Liver (tissue), 8 donors: ENCODE measurements at regions not wholly inside any gene's neighbourhood (a gene's known extent, or its start where the extent isn't known, plus 50 kb on each side); places are given as distances from the start of the nearest gene placed in this dataset.

Experiments used
- DNase-seq: peaks from one replicate; pipeline ENCODE4 v3.0.0-alpha.2; 2017; ENCODE audit warnings: low spot score
- H3K27ac ChIP-seq, 2 donors: one replicate each; pipeline ENCODE4 v1.7.0; 2013; ENCODE audit warnings: inconsistent platforms in 2 of 2, low read length in 2 of 2, control low read depth in 1 of 2, low read depth in 1 of 2, mild to moderate bottlenecking in 1 of 2
- H3K27me3 ChIP-seq, 4 donors: one replicate each; pipeline versions ENCODE4 v1.6.1 to v1.7.0; 2013; ENCODE audit warnings: low read length in 3 of 4, inconsistent platforms in 1 of 4, mild to moderate bottlenecking in 1 of 4, moderate library complexity in 1 of 4; ENCODE audit not compliant: control insufficient read depth in 4 of 4, insufficient read depth in 4 of 4
- H3K36me3 ChIP-seq, 4 donors: one replicate each; pipeline versions ENCODE4 v1.6.1 to v1.7.0; 2013; ENCODE audit warnings: low read length in 3 of 4, mild to moderate bottlenecking in 3 of 4, low read depth in 1 of 4, moderate library complexity in 1 of 4; ENCODE audit not compliant: control insufficient read depth in 4 of 4, insufficient read depth in 3 of 4
- H3K4me1 ChIP-seq, 4 donors: one replicate each; pipeline versions ENCODE4 v1.6.1 to v1.7.0; 2013; ENCODE audit warnings: low read length in 3 of 4, mild to moderate bottlenecking in 3 of 4, moderate library complexity in 1 of 4; ENCODE audit not compliant: control insufficient read depth in 4 of 4, insufficient read depth in 4 of 4
- H3K4me3 ChIP-seq, 3 donors: one replicate each; pipeline versions ENCODE4 v1.6.1 to v1.7.0; 2013; ENCODE audit warnings: low read length in 3 of 3, control low read depth in 1 of 3, low read depth in 1 of 3, mild to moderate bottlenecking in 1 of 3
- H3K9ac ChIP-seq, 2 donors: one replicate each; pipeline ENCODE4 v1.7.0; 2013; ENCODE audit warnings: low read length in 2 of 2, mild to moderate bottlenecking in 2 of 2, moderate library complexity in 2 of 2, control low read depth in 1 of 2, low read depth in 1 of 2
- H3K9me3 ChIP-seq, 4 donors: one replicate each; pipeline versions ENCODE4 v1.6.1 to v1.7.0; 2013; ENCODE audit warnings: low read length in 3 of 4; ENCODE audit not compliant: control insufficient read depth in 4 of 4
- ATF3 ChIP-seq: IDR thresholded peaks from 2 replicates; pipeline ENCODE4 v1.6.1; 2016; ENCODE audit warnings: antibody characterized with exemption
- CTCF ChIP-seq: fragments of 150-350 bp; IDR thresholded peaks from 2 replicates; pipeline ENCODE4 v1.5.1; 2017; ENCODE audit warnings: improper control_type of control experiment, low read depth, low read length; ENCODE audit not compliant: missing input control
- FOXA1 ChIP-seq: IDR thresholded peaks from 2 replicates; pipeline ENCODE4 v1.6.1; 2016; ENCODE audit warnings: antibody characterized with exemption
- FOXA2 ChIP-seq: IDR thresholded peaks from 2 replicates; pipeline ENCODE4 v1.6.1; 2016; ENCODE audit warnings: antibody characterized with exemption
- GABPA ChIP-seq, 2 donors: IDR thresholded peaks in 1 of 2; conservative IDR thresholded peaks in 1 of 2; 2 replicates each; pipeline ENCODE4 v1.6.1; 2016; ENCODE audit warnings: antibody characterized with exemption in 2 of 2, mild to moderate bottlenecking in 1 of 2, moderate library complexity in 1 of 2
- HNF4A ChIP-seq, 2 donors: conservative IDR thresholded peaks; 2 replicates each; pipeline ENCODE4 v1.6.1; 2016; ENCODE audit warnings: antibody characterized with exemption in 2 of 2, mild to moderate bottlenecking in 2 of 2
- HNF4G ChIP-seq: IDR thresholded peaks from 2 replicates; pipeline ENCODE4 v1.6.1; 2016; ENCODE audit warnings: antibody characterized with exemption
- JUND ChIP-seq, 2 donors: IDR thresholded peaks; 2 replicates each; pipeline ENCODE4 v1.6.1; 2016; ENCODE audit warnings: antibody characterized with exemption in 2 of 2
- MAX ChIP-seq: IDR thresholded peaks from 2 replicates; pipeline ENCODE4 v1.6.1; 2016; ENCODE audit warnings: antibody characterized with exemption
- NR2F2 ChIP-seq: IDR thresholded peaks from 2 replicates; pipeline ENCODE4 v1.6.1; 2016; ENCODE audit warnings: antibody characterized with exemption
- RAD21 ChIP-seq, 2 donors: IDR thresholded peaks; 2 replicates each; pipeline ENCODE4 v1.6.1; 2016; ENCODE audit warnings: antibody characterized with exemption in 2 of 2, mild to moderate bottlenecking in 2 of 2
- REST ChIP-seq: IDR thresholded peaks from 2 replicates; pipeline ENCODE4 v1.6.1; 2016; ENCODE audit warnings: antibody characterized with exemption, mild to moderate bottlenecking
- RXRA ChIP-seq, 2 donors: IDR thresholded peaks; 2 replicates each; pipeline ENCODE4 v1.6.1; 2017 to 2018; ENCODE audit warnings: antibody characterized with exemption in 2 of 2, mild to moderate bottlenecking in 1 of 2
- SP1 ChIP-seq: IDR thresholded peaks from 2 replicates; pipeline ENCODE4 v1.6.1; 2018; ENCODE audit warnings: antibody characterized with exemption, mild to moderate bottlenecking
- TAF1 ChIP-seq: conservative IDR thresholded peaks from 2 replicates; pipeline ENCODE4 v1.6.1; 2016; ENCODE audit warnings: antibody characterized with exemption, mild to moderate bottlenecking
- YY1 ChIP-seq: IDR thresholded peaks from 2 replicates; pipeline ENCODE4 v1.6.1; 2016; ENCODE audit warnings: antibody characterized with exemption, mild to moderate bottlenecking
- ZBTB33 ChIP-seq: IDR thresholded peaks from 2 replicates; pipeline ENCODE4 v1.6.1; 2016; ENCODE audit warnings: antibody characterized with exemption
- WGBS: extraction: QIAGEN DNeasy Blood & Tissue Kit; methylation state at CpG from one replicate; pipeline ENCODE4 v1.1.7; 2013; 5-methylcytosine and 5-hydroxymethylcytosine counted together
- donor health status: healthy.
- donor health status: healthy.
- donor health status: healthy.
- donor health status: healthy.
- donor health status: healthy.

GRCh38 chr4:153912301-153912700 lies 123.4 kb upstream of the SFRP2 start:
- TF ChIP-seq ZBTB33 (no peak), NR2F2 (no peak)
- H3K27me3 ChIP-seq: peaks cover 0 to 3% (median 1%) of the 10 kb centered on the region in 4 donors
- no peak overlapping the region for H3K9ac ChIP-seq
- H3K4me1 ChIP-seq: no peaks in the 10 kb centered on the region
- H3K27ac ChIP-seq: no peak overlapping the region
- no peaks in the 10 kb centered on the region for H3K36me3 ChIP-seq
- H3K9me3 ChIP-seq: peaks cover 0 to 3% (median 0%) of the 10 kb centered on the region in 4 donors
- no peak for DNase-seq
- H3K4me3 ChIP-seq: no peak overlapping the region

- H3K9me3 ChIP-seq: peaks cover 0 to 3% (median 0%) of the 10 kb centered on the region in 4 donors
- no peaks in the 10 kb centered on the region for H3K36me3 ChIP-seq
- no peak overlapping the region for H3K4me3 ChIP-seq
- no peak overlapping the region for H3K27ac ChIP-seq
- peaks cover 0 to 3% (median 1%) of the 10 kb centered on the region in 4 donors for H3K27me3 ChIP-seq
- no peaks in the 10 kb centered on the region for H3K4me1 ChIP-seq
- WGBS: 59% methylated on average over 1 of the region's 1 CpG
- TF ChIP-seq HNF4A (conservative IDR thresholded peaks at IDR 0.05) (no peak), MAX (no peak), RAD21 (IDR thresholded peaks at IDR 0.05) (no peak), CTCF (no peak), ZBTB33 (no peak), HNF4G (no peak), TAF1 (no peak), FOXA2 (no peak), FOXA1 (no peak), GABPA (IDR thresholded peaks at IDR 0.05 in 1 of 2, conservative IDR thresholded peaks at IDR 0.05 in 1 of 2) (no peak), RXRA (IDR thresholded peaks at IDR 0.05) (no peak), JUND (IDR thresholded peaks at IDR 0.05) (no peak), YY1 (no peak), NR2F2 (no peak), SP1 (no peak), REST (no peak), ATF3 (no peak)
- no peak overlapping the region for H3K9ac ChIP-seq
- DNase-seq: no peak
Measured at GRCh38 chr4:153909672-153910071, 120.8 kb upstream of the SFRP2 start.
